OCI-LY1 (cell line): ENCODE measurements at regions not wholly inside any gene's neighbourhood (a gene's known extent, or its start where the extent isn't known, plus 50 kb on each side); places are given as distances from the start of the nearest gene placed in this dataset.

ENCODE experiments used
- H2AFZ ChIP-seq: fragments of 200-600 bp; sonication (generic), shearing (Covaris generic); 2 replicates; pipeline ENCODE4 v1.6.0; 2014; ENCODE audit warnings: antibody characterized with exemption, mild to moderate bottlenecking, low read length
- H3F3A ChIP-seq: fragments of 200-600 bp; sonication (generic), shearing (Covaris generic); 2 replicates; pipeline ENCODE4 v1.6.0; 2014; ENCODE audit warnings: mild to moderate bottlenecking, antibody characterized with exemption, low read length, moderate library complexity; ENCODE audit not compliant: insufficient read depth
- H3K27ac ChIP-seq: fragments of 200-600 bp; sonication (generic); 2 replicates; pipeline ENCODE4 v1.5.1; 2014; ENCODE audit warnings: low read length, mixed run types, mild to moderate bottlenecking, low read depth; ENCODE audit not compliant: poor library complexity, severe bottlenecking
- H3K27me3 ChIP-seq: fragments of 200-600 bp; sonication (generic); 2 replicates; pipeline ENCODE4 v1.6.0; 2014; ENCODE audit warnings: antibody characterized with exemption, mild to moderate bottlenecking, low read length, moderate library complexity; ENCODE audit not compliant: insufficient read depth
- H3K36me3 ChIP-seq: fragments of 200-600 bp; sonication (generic); 2 replicates; pipeline ENCODE4 v1.6.1; 2014; ENCODE audit warnings: mild to moderate bottlenecking, antibody characterized with exemption, low read length, moderate library complexity, mixed read lengths; ENCODE audit not compliant: insufficient read depth
- H3K4me1 ChIP-seq: fragments of 200-600 bp; sonication (generic); 2 replicates; pipeline ENCODE4 v1.5.1; 2014; ENCODE audit warnings: mild to moderate bottlenecking, low read length, moderate library complexity; ENCODE audit not compliant: insufficient read depth, severe bottlenecking
- H3K4me2 ChIP-seq: fragments of 200-600 bp; sonication (generic), shearing (Covaris generic); 2 replicates; pipeline ENCODE4 v1.6.1; 2014; ENCODE audit warnings: low read length
- H3K4me3 ChIP-seq: fragments of 200-600 bp; sonication (generic); 2 replicates; pipeline ENCODE4 v1.5.1; 2014; ENCODE audit warnings: low read length, low read depth, mild to moderate bottlenecking, mixed read lengths; ENCODE audit not compliant: poor library complexity, severe bottlenecking
- H3K79me2 ChIP-seq: fragments of 200-600 bp; shearing (Covaris generic); 2 replicates; pipeline ENCODE4 v1.6.1; 2016; ENCODE audit warnings: mixed run types, low read length, mixed read lengths; ENCODE audit not compliant: insufficient read depth
- H3K9ac ChIP-seq: fragments of 200-600 bp; sonication (generic), shearing (Covaris generic); 2 replicates; pipeline ENCODE4 v1.6.1; 2014; ENCODE audit warnings: mild to moderate bottlenecking, low read length, mixed read lengths
- H3K9me2 ChIP-seq: fragments of 200-600 bp; sonication (generic), shearing (Covaris generic); 2 replicates; pipeline ENCODE4 v1.6.1; 2014; ENCODE audit warnings: low read depth, mild to moderate bottlenecking, low read length, mixed read lengths
- H3K9me3 ChIP-seq: fragments of 200-600 bp; shearing (Covaris generic); 2 replicates; pipeline ENCODE4 v1.6.1; 2014; ENCODE audit warnings: low read length, mixed read lengths
- H4K20me1 ChIP-seq: fragments of 200-600 bp; sonication (generic), shearing (Covaris generic); 2 replicates; pipeline ENCODE4 v1.6.0; 2016; ENCODE audit warnings: mild to moderate bottlenecking, low read length; ENCODE audit not compliant: insufficient read depth
- CTCF ChIP-seq: fragments of 200-600 bp; sonication (generic), shearing (Covaris generic); IDR thresholded peaks from 2 replicates; pipeline ENCODE4 v1.5.1; 2017; ENCODE audit warnings: mild to moderate bottlenecking, antibody characterized with exemption, low read length, moderate library complexity, mixed read lengths
- EZH2 ChIP-seq: fragments of 200-600 bp; sonication (generic), shearing (Covaris generic); IDR thresholded peaks from 2 replicates; pipeline ENCODE4 v1.8.0; 2017; ENCODE audit warnings: borderline replicate concordance, mixed run types, mild to moderate bottlenecking, antibody characterized with exemption, low read length, moderate library complexity, mixed read lengths

GRCh38 chr7:45387837-45388236 lies 186.3 kb upstream of the ADCY1 start:
- Histone ChIP-seq H2AFZ (no peak overlapping the region), H3K27me3 (no peaks in the 10 kb centered on the region), H3K9me2 (no peaks in the 10 kb centered on the region), H3K4me3 (no peak overlapping the region), H3K9me3 (no peaks in the 10 kb centered on the region), H3F3A (no peaks in the 10 kb centered on the region), H4K20me1 (no peaks in the 10 kb centered on the region), H3K27ac (no peak overlapping the region), H3K4me2 (no peak overlapping the region), H3K36me3 (no peaks in the 10 kb centered on the region), H3K4me1 (no peaks in the 10 kb centered on the region), H3K79me2 (no peaks in the 10 kb centered on the region), H3K9ac (no peak overlapping the region)
- TF ChIP-seq CTCF = no peak
- no peak for TF ChIP-seq EZH2

GRCh38 chr7:45389073-45389872 lies 184.9 kb upstream of the ADCY1 start:
- Histone ChIP-seq H3K9me2 (no peaks in the 10 kb centered on the region), H2AFZ (no peak overlapping the region), H3K27me3 (no peaks in the 10 kb centered on the region), H3K4me3 (no peak overlapping the region), H3K27ac (no peak overlapping the region), H3K4me2 (no peak overlapping the region), H3F3A (no peaks in the 10 kb centered on the region), H4K20me1 (no peaks in the 10 kb centered on the region), H3K4me1 (no peaks in the 10 kb centered on the region), H3K79me2 (no peaks in the 10 kb centered on the region), H3K9me3 (no peaks in the 10 kb centered on the region), H3K9ac (no peak overlapping the region), H3K36me3 (no peaks in the 10 kb centered on the region)
- TF ChIP-seq CTCF (no peak), EZH2 (no peak)

- Histone ChIP-seq H3K4me2 (no peak overlapping the region), H3K36me3 (no peaks in the 10 kb centered on the region), H2AFZ (no peak overlapping the region), H3K27ac (no peak overlapping the region), H4K20me1 (no peaks in the 10 kb centered on the region), H3K9me3 (0 out of 2 replicates have a peak, but pooled peaks cover 4% of the 10 kb centered on the region), H3K4me3 (no peak overlapping the region), H3K9ac (no peak overlapping the region), H3K9me2 (no peaks in the 10 kb centered on the region), H3K27me3 (no peaks in the 10 kb centered on the region), H3F3A (no peaks in the 10 kb centered on the region), H3K4me1 (no peaks in the 10 kb centered on the region), H3K79me2 (no peaks in the 10 kb centered on the region)
- no peak for TF ChIP-seq CTCF
- TF ChIP-seq EZH2 = no peak
These were observed 184.0 kb upstream of the ADCY1 start for GRCh38 chr7:45390180-45390579.
